Fibroblast of pulmonary artery (primary cell): ENCODE measurements at regions not wholly inside any gene's neighbourhood (a gene's known extent, or its start where the extent isn't known, plus 50 kb on each side); places are given as distances from the start of the nearest gene placed in this dataset.

Experiments used
- DNase-seq: peaks from one replicate; pipeline ENCODE4 v3.0.0-alpha.2; 2010; ENCODE audit warnings: low read depth
- H3K4me3 ChIP-seq: replicated peaks from 2 replicates; pipeline ENCODE4 v1.5.1; 2011; ENCODE audit warnings: low read depth, mild to moderate bottlenecking, control low read depth, low read length, moderate library complexity
- CTCF ChIP-seq: IDR thresholded peaks from 2 replicates; pipeline ENCODE4 v1.5.1; 2011; ENCODE audit warnings: mild to moderate bottlenecking, control low read depth, low read length, inconsistent platforms; ENCODE audit errors: missing control alignments

GRCh38 chr13:76086729-76087128 is 450.6 kb downstream of the LMO7 start:
- H3K4me3 ChIP-seq, result no peak overlapping the region
- no peak for DNase-seq
- no peak for TF ChIP-seq CTCF

GRCh38 chr13:76067850-76068249 is 431.7 kb downstream of the LMO7 start:
- no peak overlapping the region for H3K4me3 ChIP-seq
- DNase-seq, result no peak
- TF ChIP-seq CTCF, result no peak

GRCh38 chr13:76053181-76053580 is 417.1 kb downstream of the LMO7 start:
- TF ChIP-seq CTCF, result no peak
- H3K4me3 ChIP-seq, result no peak overlapping the region
- no peak for DNase-seq

- no peak for DNase-seq
- no peak for TF ChIP-seq CTCF
- H3K4me3 ChIP-seq, result no peak overlapping the region
These were observed 413.2 kb downstream of the LMO7 start for GRCh38 chr13:76049376-76049746.

GRCh38 chr13:76048675-76049375 is 412.7 kb downstream of the LMO7 start:
- no peak overlapping the region for H3K4me3 ChIP-seq
- DNase-seq, result no peak
- no peak for TF ChIP-seq CTCF

GRCh38 chr13:76048131-76048530 is 412.0 kb downstream of the LMO7 start:
- no peak for DNase-seq
- TF ChIP-seq CTCF, result no peak

GRCh38 chr13:76043874-76044273 is 407.7 kb downstream of the LMO7 start:
- DNase-seq, result peak; percentile 3
- no peak for TF ChIP-seq CTCF
- no peak overlapping the region for H3K4me3 ChIP-seq

More at GRCh38 chr13:76048131-76048530, 412.0 kb downstream of the LMO7 start:
- no peak overlapping the region for H3K4me3 ChIP-seq
